ENCODE measurements at regions not wholly inside any gene's neighbourhood (a gene's known extent, or its start where the extent isn't known, plus 50 kb on each side); places are given as distances from the start of the nearest gene placed in this dataset.

- H3K4me1 Mint-ChIP-seq (ENCODE audit: low read depth): no peaks in the 10 kb centered on the region
- H3K27ac Mint-ChIP-seq: no peak overlapping the region
Observed at GRCh38 chr22:49503896-49504521, 323.7 kb downstream of the BRD1 start.

GRCh38 chr22:49503321-49503720, 324.4 kb downstream of the BRD1 start:
- Mint-ChIP-seq H3K9me3 (no peaks in the 10 kb centered on the region), H3K4me3 (no peak overlapping the region), H3K4me1 (ENCODE audit: low read depth) (no peaks in the 10 kb centered on the region), H3K27ac (no peak overlapping the region), H3K27me3 (ENCODE audit: low read depth) (no peaks in the 10 kb centered on the region), H3K36me3 (ENCODE audit: insufficient read depth in 2 of 2) (peaks cover 0 to 6% of the 10 kb centered on the region in 2 donors)
- ATAC-seq (replicated peaks in 1 of 2) (no peak), DNase-seq (no peak)

More at GRCh38 chr22:49503896-49504521, 323.7 kb downstream of the BRD1 start:
- Mint-ChIP-seq H3K9me3 (no peaks in the 10 kb centered on the region), H3K27me3 (ENCODE audit: low read depth) (no peaks in the 10 kb centered on the region), H3K36me3 (ENCODE audit: insufficient read depth in 2 of 2) (peaks cover 0 to 6% of the 10 kb centered on the region in 2 donors), H3K4me3 (no peak overlapping the region)
- ATAC-seq (replicated peaks in 1 of 2) (peak; percentile 62 to 82), DNase-seq (no peak)

- Mint-ChIP-seq H3K27me3 (ENCODE audit: low read depth) (no peaks in the 10 kb centered on the region), H3K4me1 (ENCODE audit: low read depth) (no peaks in the 10 kb centered on the region), H3K4me3 (peak overlapping the region in 1 of 2 donors; percentile 29), H3K36me3 (ENCODE audit: insufficient read depth in 2 of 2) (peaks cover 0 to 4% of the 10 kb centered on the region in 2 donors), H3K27ac (no peak overlapping the region), H3K9me3 (no peaks in the 10 kb centered on the region)
- ATAC-seq (replicated peaks in 1 of 2) (peak in 1 of 2 donors; percentile 54), DNase-seq (peak in 1 of 2 donors; percentile 17)
Observed at GRCh38 chr22:49502126-49502826, 325.4 kb downstream of the BRD1 start.

GRCh38 chr22:49500942-49501395, 326.7 kb downstream of the BRD1 start:
- H3K4me3 Mint-ChIP-seq: no peak overlapping the region
- DNase-seq (no peak), ATAC-seq (replicated peaks in 1 of 2) (no peak)
- no peaks in the 10 kb centered on the region for H3K36me3 Mint-ChIP-seq (ENCODE audit: insufficient read depth in 2 of 2)
- no peaks in the 10 kb centered on the region for H3K27me3 Mint-ChIP-seq (ENCODE audit: low read depth)
- H3K9me3 Mint-ChIP-seq: no peaks in the 10 kb centered on the region
- H3K4me1 Mint-ChIP-seq (ENCODE audit: low read depth): no peaks in the 10 kb centered on the region
- no peak overlapping the region for H3K27ac Mint-ChIP-seq

- Mint-ChIP-seq H3K27me3 (ENCODE audit: low read depth) (no peaks in the 10 kb centered on the region), H3K4me1 (ENCODE audit: low read depth) (no peaks in the 10 kb centered on the region), H3K4me3 (no peak overlapping the region), H3K36me3 (ENCODE audit: insufficient read depth in 2 of 2) (no peaks in the 10 kb centered on the region), H3K27ac (no peak overlapping the region), H3K9me3 (no peaks in the 10 kb centered on the region)
- DNase-seq (no peak), ATAC-seq (replicated peaks in 1 of 2) (no peak)
Observed at GRCh38 chr22:49500076-49500460, 327.6 kb downstream of the BRD1 start.

- Mint-ChIP-seq H3K4me3 (no peak overlapping the region), H3K9me3 (no peaks in the 10 kb centered on the region), H3K36me3 (ENCODE audit: insufficient read depth in 2 of 2) (no peaks in the 10 kb centered on the region), H3K4me1 (ENCODE audit: low read depth) (no peaks in the 10 kb centered on the region), H3K27ac (no peak overlapping the region), H3K27me3 (ENCODE audit: low read depth) (no peaks in the 10 kb centered on the region)
- DNase-seq (no peak), ATAC-seq (replicated peaks in 1 of 2) (no peak)
Observed at GRCh38 chr22:49499433-49500075, 328.1 kb downstream of the BRD1 start.

- DNase-seq: no peak
- Mint-ChIP-seq H3K36me3 (ENCODE audit: insufficient read depth in 2 of 2) (no peaks in the 10 kb centered on the region), H3K27me3 (ENCODE audit: low read depth) (no peaks in the 10 kb centered on the region), H3K9me3 (no peaks in the 10 kb centered on the region), H3K4me1 (ENCODE audit: low read depth) (no peaks in the 10 kb centered on the region), H3K27ac (no peak overlapping the region), H3K4me3 (no peak overlapping the region)
- peak in 1 of 2 donors; percentile 68 for ATAC-seq (replicated peaks in 1 of 2)
Observed at GRCh38 chr22:49497266-49497665, 330.4 kb downstream of the BRD1 start.

- Mint-ChIP-seq H3K27me3 (ENCODE audit: low read depth) (no peaks in the 10 kb centered on the region), H3K4me1 (ENCODE audit: low read depth) (no peaks in the 10 kb centered on the region), H3K9me3 (no peaks in the 10 kb centered on the region), H3K4me3 (no peak overlapping the region), H3K36me3 (ENCODE audit: insufficient read depth in 2 of 2) (no peaks in the 10 kb centered on the region), H3K27ac (no peak overlapping the region)
- no peak for DNase-seq
- ATAC-seq (replicated peaks in 1 of 2): no peak
Observed at GRCh38 chr22:49494555-49494954, 333.1 kb downstream of the BRD1 start.

GRCh38 chr22:49492741-49493251, 334.9 kb downstream of the BRD1 start:
- H3K36me3 Mint-ChIP-seq (ENCODE audit: insufficient read depth in 2 of 2): no peaks in the 10 kb centered on the region
- no peak overlapping the region for H3K4me3 Mint-ChIP-seq
- no peaks in the 10 kb centered on the region for H3K4me1 Mint-ChIP-seq (ENCODE audit: low read depth)
- no peaks in the 10 kb centered on the region for H3K9me3 Mint-ChIP-seq
- H3K27me3 Mint-ChIP-seq (ENCODE audit: low read depth): no peaks in the 10 kb centered on the region
- ATAC-seq (replicated peaks in 1 of 2): no peak
- no peak for DNase-seq
- H3K27ac Mint-ChIP-seq: no peak overlapping the region

- no peaks in the 10 kb centered on the region for H3K9me3 Mint-ChIP-seq
- ATAC-seq (replicated peaks in 1 of 2): no peak
- no peak for DNase-seq
- no peaks in the 10 kb centered on the region for H3K4me1 Mint-ChIP-seq (ENCODE audit: low read depth)
- H3K27me3 Mint-ChIP-seq (ENCODE audit: low read depth): no peaks in the 10 kb centered on the region
- no peak overlapping the region for H3K27ac Mint-ChIP-seq
- no peak overlapping the region for H3K4me3 Mint-ChIP-seq
- no peaks in the 10 kb centered on the region for H3K36me3 Mint-ChIP-seq (ENCODE audit: insufficient read depth in 2 of 2)
Observed at GRCh38 chr22:49492308-49492707, 335.4 kb downstream of the BRD1 start.

- no peaks in the 10 kb centered on the region for H3K4me1 Mint-ChIP-seq (ENCODE audit: low read depth)
Observed at GRCh38 chr22:49491726-49492125, 335.9 kb downstream of the BRD1 start.

GRCh38 chr22:49491221-49491635, 336.4 kb downstream of the BRD1 start:
- Mint-ChIP-seq H3K9me3 (no peaks in the 10 kb centered on the region), H3K27me3 (ENCODE audit: low read depth) (no peaks in the 10 kb centered on the region), H3K36me3 (ENCODE audit: insufficient read depth in 2 of 2) (no peaks in the 10 kb centered on the region), H3K4me1 (ENCODE audit: low read depth) (no peaks in the 10 kb centered on the region), H3K27ac (no peak overlapping the region), H3K4me3 (no peak overlapping the region)
- ATAC-seq (replicated peaks in 1 of 2) (no peak), DNase-seq (no peak)

More at GRCh38 chr22:49491726-49492125, 335.9 kb downstream of the BRD1 start:
- Mint-ChIP-seq H3K4me3 (no peak overlapping the region), H3K9me3 (no peaks in the 10 kb centered on the region), H3K36me3 (ENCODE audit: insufficient read depth in 2 of 2) (no peaks in the 10 kb centered on the region), H3K27me3 (ENCODE audit: low read depth) (no peaks in the 10 kb centered on the region), H3K27ac (no peak overlapping the region)
- DNase-seq: no peak
- no peak for ATAC-seq (replicated peaks in 1 of 2)

- H3K27ac Mint-ChIP-seq: no peak overlapping the region
- H3K36me3 Mint-ChIP-seq (ENCODE audit: insufficient read depth in 2 of 2): no peaks in the 10 kb centered on the region
- ATAC-seq (replicated peaks in 1 of 2): no peak
- H3K4me3 Mint-ChIP-seq: no peak overlapping the region
- no peaks in the 10 kb centered on the region for H3K9me3 Mint-ChIP-seq
- H3K4me1 Mint-ChIP-seq (ENCODE audit: low read depth): no peaks in the 10 kb centered on the region
- no peaks in the 10 kb centered on the region for H3K27me3 Mint-ChIP-seq (ENCODE audit: low read depth)
- DNase-seq: no peak
Observed at GRCh38 chr22:49490692-49491091, 337.0 kb downstream of the BRD1 start.
